ENCODE measurements at regions not wholly inside any gene's neighbourhood (a gene's known extent, or its start where the extent isn't known, plus 50 kb on each side); places are given as distances from the start of the nearest gene placed in this dataset.

DNA sequence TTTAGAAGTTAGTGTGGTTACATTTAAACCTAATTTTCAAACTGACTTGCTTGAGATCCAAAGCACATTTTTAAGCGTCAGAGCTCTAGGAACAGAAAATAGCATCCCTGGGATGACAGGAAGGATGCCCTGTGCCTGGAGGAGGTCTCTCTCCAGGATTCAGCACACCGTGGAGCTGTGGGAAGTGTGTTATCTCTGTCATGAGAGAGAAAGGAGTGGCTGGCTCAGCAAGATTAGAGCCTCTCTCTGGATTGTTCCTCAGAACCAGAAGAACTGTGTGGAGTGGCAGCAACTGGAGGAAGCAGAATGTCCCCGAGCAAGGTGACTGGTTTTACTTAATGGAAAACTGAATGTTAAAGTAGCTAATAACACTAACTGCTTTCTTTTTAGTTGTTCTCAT is 233.6 kb upstream of the TGFBR2 start:
- TF ChIP-seq, protein P1, sequence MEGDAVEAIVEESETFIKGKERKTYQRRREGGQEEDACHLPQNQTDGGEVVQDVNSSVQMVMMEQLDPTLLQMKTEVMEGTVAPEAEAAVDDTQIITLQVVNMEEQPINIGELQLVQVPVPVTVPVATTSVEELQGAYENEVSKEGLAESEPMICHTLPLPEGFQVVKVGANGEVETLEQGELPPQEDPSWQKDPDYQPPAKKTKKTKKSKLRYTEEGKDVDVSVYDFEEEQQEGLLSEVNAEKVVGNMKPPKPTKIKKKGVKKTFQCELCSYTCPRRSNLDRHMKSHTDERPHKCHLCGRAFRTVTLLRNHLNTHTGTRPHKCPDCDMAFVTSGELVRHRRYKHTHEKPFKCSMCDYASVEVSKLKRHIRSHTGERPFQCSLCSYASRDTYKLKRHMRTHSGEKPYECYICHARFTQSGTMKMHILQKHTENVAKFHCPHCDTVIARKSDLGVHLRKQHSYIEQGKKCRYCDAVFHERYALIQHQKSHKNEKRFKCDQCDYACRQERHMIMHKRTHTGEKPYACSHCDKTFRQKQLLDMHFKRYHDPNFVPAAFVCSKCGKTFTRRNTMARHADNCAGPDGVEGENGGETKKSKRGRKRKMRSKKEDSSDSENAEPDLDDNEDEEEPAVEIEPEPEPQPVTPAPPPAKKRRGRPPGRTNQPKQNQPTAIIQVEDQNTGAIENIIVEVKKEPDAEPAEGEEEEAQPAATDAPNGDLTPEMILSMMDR (IDR thresholded peaks at IDR 0.05; ENCODE audit: unreplicated experiment): no peak
- no peak for DNase-seq (ENCODE audit: low spot score, unreplicated experiment)
- no peak overlapping the region for H3K4me3 Mint-ChIP-seq (ENCODE audit: low read depth)
- peaks cover 23% of the 10 kb centered on the region for H3K4me1 Mint-ChIP-seq (ENCODE audit: low read depth)
- H3K36me3 Mint-ChIP-seq (ENCODE audit: insufficient read depth): no peaks in the 10 kb centered on the region
- H3K27ac Mint-ChIP-seq: no peak overlapping the region
- peaks cover 2% of the 10 kb centered on the region for H3K9me3 Mint-ChIP-seq (ENCODE audit: low read depth)
- H3K27me3 Mint-ChIP-seq: no peaks in the 10 kb centered on the region

DNA sequence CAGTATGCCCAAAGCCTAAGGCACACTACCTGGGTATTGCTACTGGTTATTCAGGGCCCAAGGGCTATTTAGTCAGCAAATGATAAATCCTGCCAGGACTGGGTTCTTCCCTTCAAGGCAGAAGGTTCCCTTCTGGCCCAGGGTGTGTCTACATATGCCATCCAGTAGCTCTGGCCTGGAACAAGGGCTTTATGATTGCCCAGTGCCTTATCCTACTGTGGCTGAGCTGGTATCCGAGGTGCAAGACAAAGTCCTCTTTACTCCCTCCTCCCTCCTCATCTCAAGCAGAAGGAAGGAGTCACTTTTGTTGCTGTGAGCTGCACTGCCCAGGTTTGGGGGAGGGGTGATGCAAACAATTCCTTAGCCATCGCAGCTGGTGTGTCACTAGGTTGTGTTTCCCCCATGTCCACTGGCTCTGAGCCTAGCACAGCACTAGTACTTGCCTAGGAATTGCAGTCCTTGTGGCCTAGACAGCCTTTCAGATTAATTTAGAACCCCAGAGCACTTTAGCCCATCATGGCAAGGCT is 221.8 kb upstream of the TGFBR2 start:
- no peak overlapping the region for H3K4me3 Mint-ChIP-seq (ENCODE audit: low read depth)
- H3K27me3 Mint-ChIP-seq: no peaks in the 10 kb centered on the region
- TF ChIP-seq, protein P1 (IDR thresholded peaks at IDR 0.05; ENCODE audit: unreplicated experiment): no peak
- no peaks in the 10 kb centered on the region for H3K4me1 Mint-ChIP-seq (ENCODE audit: low read depth)
- no peak overlapping the region for H3K27ac Mint-ChIP-seq
- H3K36me3 Mint-ChIP-seq (ENCODE audit: insufficient read depth): peaks cover 3% of the 10 kb centered on the region
- DNase-seq (ENCODE audit: low spot score, unreplicated experiment): no peak
- peaks cover 22% of the 10 kb centered on the region for H3K9me3 Mint-ChIP-seq (ENCODE audit: low read depth)

DNA sequence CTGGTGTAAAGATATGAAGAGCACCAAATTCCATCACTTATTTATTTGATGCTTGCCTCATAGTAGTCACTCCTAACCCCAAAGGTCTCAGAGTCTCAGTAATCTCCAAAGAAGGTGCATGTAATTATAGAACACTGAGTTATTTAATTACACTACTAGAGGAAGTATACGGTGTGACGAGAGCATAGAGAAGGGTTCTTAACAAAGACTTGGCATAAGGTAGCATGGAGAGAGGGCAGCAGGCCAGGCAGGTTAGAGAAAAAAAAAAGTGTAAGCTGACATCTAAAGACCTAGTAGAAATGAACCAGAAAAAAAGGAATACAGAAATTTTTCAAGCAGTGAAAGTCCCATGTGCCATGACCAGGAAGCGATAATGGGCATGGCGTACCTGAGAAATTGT is 213.3 kb upstream of the TGFBR2 start:
- H3K27me3 Mint-ChIP-seq: peaks cover 6% of the 10 kb centered on the region
- H3K27ac Mint-ChIP-seq: no peak overlapping the region
- H3K4me1 Mint-ChIP-seq (ENCODE audit: low read depth): peaks cover 13% of the 10 kb centered on the region
- TF ChIP-seq, protein P1 (IDR thresholded peaks at IDR 0.05; ENCODE audit: unreplicated experiment): no peak
- H3K9me3 Mint-ChIP-seq (ENCODE audit: low read depth): peaks cover 22% of the 10 kb centered on the region
- H3K4me3 Mint-ChIP-seq (ENCODE audit: low read depth): no peak overlapping the region
- no peaks in the 10 kb centered on the region for H3K36me3 Mint-ChIP-seq (ENCODE audit: insufficient read depth)
- no peak for DNase-seq (ENCODE audit: low spot score, unreplicated experiment)

DNA sequence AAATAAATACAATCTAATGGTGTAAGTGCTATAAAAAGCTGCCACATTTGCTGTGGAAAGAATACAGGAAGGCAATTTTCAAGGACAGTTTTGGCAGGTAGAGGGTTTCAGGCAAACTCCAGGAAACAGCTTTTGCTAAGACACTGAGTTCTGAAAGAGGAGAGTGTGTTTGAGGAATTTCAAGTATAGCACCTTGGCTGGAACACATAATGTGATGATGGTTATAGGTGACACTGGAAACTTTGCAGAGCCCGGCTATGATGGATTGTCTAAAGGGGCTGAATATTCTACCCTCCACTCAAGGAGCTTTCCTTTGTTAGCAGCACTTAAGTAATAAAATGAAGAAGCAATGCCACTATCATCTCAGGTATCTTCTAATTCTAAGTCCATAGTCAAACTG is 209.4 kb upstream of the TGFBR2 start:
- peaks cover 17% of the 10 kb centered on the region for H3K9me3 Mint-ChIP-seq (ENCODE audit: low read depth)
- TF ChIP-seq, protein P1 (IDR thresholded peaks at IDR 0.05; ENCODE audit: unreplicated experiment): no peak
- no peak for DNase-seq (ENCODE audit: low spot score, unreplicated experiment)
- H3K4me1 Mint-ChIP-seq (ENCODE audit: low read depth): peaks cover 8% of the 10 kb centered on the region
- peaks cover 6% of the 10 kb centered on the region for H3K27me3 Mint-ChIP-seq
- H3K27ac Mint-ChIP-seq: no peak overlapping the region
- H3K4me3 Mint-ChIP-seq (ENCODE audit: low read depth): no peak overlapping the region
- H3K36me3 Mint-ChIP-seq (ENCODE audit: insufficient read depth): no peaks in the 10 kb centered on the region

DNA sequence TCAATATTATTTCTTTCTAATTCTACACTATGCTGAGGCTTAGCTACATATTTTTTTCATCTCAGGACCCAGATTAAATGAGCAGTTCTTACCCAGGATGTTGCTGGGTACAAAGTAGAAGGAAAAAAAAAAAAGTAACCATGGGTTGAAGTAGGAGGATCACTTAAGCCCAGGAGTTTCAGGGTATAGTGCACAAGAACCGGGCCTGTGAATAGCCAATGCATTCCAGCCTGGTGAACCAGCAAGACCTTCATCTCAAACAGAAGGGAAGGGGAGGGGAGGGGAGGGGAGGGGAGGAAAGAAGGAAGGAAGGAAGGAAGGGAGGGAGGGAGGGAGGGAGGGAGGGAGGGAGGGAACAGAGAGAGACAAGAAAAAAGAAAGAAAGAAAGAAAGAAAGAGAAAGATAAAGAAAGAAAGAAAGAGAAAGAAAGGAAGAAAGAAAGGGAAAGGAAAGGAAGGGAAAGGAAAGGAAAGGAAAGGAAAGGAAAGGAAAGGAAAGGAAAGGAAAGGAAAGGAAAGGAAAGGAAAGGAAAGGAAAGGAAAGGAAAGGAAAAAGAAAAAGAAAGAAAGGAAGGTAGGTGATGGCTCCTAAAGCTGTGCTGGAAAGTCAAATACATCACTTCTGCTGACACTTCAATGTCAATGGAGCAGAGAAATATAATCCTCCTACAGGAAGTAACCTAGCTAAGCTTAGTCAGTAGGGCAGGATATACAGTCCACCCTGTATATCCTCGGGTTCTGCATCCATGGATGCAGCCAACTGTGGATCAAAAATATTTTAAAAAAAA is 206.8 kb upstream of the TGFBR2 start:
- H3K4me3 Mint-ChIP-seq (ENCODE audit: low read depth): no peak overlapping the region
- peaks cover 7% of the 10 kb centered on the region for H3K9me3 Mint-ChIP-seq (ENCODE audit: low read depth)
- no peak overlapping the region for H3K27ac Mint-ChIP-seq
- DNase-seq (ENCODE audit: low spot score, unreplicated experiment): no peak
- H3K27me3 Mint-ChIP-seq: peaks cover 3% of the 10 kb centered on the region
- TF ChIP-seq, protein P1 (IDR thresholded peaks at IDR 0.05; ENCODE audit: unreplicated experiment): no peak
- H3K36me3 Mint-ChIP-seq (ENCODE audit: insufficient read depth): no peaks in the 10 kb centered on the region
- H3K4me1 Mint-ChIP-seq (ENCODE audit: low read depth): peaks cover 4% of the 10 kb centered on the region
